ENCODE measurements at regions not wholly inside any gene's neighbourhood (a gene's known extent, or its start where the extent isn't known, plus 50 kb on each side); places are given as distances from the start of the nearest gene placed in this dataset.
"Not testable (repeated sequence)": the region's sequence is repeated elsewhere in the genome, so short reads cannot be mapped to it uniquely, and the experiment has no call there.

DNA sequence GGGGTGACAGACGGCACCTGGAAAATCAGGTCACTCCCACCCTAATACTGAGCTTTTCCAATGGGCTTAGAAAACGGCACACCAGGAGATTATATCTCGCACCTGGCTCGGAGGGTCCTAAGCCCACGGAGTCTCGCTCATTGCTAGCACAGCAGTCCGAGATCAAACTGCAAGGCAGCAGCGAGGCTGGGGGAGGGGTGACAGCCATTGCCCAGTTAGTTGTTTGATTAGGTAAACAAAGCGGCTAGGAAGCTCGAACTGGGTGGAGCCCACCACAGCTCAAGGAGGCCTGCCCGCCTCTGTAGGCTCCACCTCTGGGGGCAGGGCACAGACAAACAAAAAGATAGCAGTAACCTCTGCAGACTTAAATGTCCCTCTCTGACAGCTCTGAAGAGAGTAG lies 260.9 kb downstream of the BLID start:
- ATAC-seq, result not testable (repeated sequence)

DNA sequence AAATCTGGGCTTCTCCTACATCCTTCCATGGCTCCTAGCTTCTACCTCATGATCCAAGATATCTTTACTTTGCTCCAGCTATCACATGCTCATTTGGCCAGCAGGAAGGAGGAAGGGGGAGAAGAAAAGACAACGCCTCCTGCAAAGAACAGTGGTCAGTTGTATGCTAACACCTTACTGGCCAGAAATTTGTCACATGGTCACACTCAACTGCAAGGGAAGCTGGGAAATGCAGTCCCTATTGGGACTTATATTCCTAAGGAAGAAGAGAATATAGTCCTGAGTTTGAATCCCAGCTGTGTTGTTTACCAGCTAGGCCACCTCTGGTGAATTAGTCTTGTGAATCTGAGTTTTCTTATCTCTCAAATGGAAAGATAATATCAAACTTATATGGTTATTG lies 272.0 kb downstream of the BLID start:
- ATAC-seq, result no peak

- ATAC-seq, result no peak
These were observed 273.8 kb downstream of the BLID start for GRCh38 chr11:121842192-121842585.

- ATAC-seq, result no peak
These were observed 274.4 kb downstream of the BLID start for GRCh38 chr11:121841487-121842191.

DNA sequence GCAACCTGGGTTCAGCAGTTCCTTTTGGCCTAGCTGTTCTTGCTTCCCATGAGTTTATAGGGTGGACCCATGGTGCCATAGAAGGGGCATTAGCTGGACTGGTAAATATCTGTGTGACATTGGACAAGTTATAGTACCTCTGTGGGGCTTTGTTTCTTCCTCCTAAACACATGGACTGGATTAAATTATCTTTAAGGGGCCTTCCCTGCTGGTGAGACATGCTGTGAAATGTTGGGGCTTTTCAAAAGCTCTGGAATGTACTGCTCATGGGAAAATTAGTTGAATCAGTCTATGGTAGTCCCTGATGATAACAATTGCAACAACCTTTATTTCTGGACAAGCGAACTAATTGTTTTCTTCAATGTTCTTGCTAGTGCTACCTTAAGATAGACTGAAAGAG lies 276.2 kb downstream of the BLID start:
- ATAC-seq, result no peak

- no peak for ATAC-seq
These were observed 277.4 kb downstream of the BLID start for GRCh38 chr11:121838571-121838970.

DNA sequence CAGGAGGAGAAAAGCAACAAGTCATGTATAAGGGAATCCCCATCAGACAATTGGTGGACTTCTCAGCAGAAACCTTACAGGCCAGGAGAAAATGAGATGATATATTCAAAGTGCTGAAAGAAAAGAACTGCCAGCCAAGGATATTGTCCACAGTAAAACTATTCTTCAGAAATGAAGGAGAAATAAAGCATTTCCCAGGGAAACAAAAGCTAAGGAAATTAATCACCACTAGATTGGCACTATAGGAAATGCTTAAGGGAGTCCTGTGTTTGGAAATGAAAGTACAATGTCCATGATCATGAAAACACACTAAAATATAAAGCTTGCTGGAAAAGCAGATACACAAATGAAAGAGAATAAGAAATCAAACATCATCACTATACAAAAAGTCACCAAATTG lies 282.0 kb downstream of the BLID start:
- no peak for ATAC-seq

DNA sequence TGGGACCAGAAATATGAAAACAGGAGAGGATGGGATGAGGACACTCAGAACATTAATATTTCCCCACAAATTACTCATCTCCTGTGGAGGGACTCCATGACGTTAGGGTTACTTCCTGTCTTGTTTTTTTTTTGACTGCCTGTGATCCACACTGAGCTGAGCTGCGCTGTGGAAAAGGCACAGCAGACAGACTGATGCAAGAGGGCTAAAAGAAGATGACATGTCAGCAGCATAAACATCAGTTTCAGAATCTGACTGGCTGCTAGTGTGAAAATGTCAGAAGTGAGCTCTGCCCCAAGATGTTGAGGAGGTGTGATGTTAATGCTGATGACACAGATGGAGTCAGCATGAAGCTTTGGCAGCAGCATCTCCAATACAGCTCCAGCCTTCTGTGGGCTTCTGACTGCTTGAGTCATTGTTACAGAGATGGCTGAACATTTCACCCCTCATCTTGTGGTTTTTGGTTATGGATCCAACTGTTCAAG lies 286.8 kb downstream of the BLID start:
- ATAC-seq, result no peak

GRCh38 chr11:121814962-121815361 lies 301.1 kb downstream of the BLID start:
- no peak for ATAC-seq

- no peak for ATAC-seq
These were observed 301.7 kb downstream of the BLID start for GRCh38 chr11:121814296-121814695.

- ATAC-seq, result no peak
These were observed 305.7 kb downstream of the BLID start for GRCh38 chr11:121810291-121810690.

DNA sequence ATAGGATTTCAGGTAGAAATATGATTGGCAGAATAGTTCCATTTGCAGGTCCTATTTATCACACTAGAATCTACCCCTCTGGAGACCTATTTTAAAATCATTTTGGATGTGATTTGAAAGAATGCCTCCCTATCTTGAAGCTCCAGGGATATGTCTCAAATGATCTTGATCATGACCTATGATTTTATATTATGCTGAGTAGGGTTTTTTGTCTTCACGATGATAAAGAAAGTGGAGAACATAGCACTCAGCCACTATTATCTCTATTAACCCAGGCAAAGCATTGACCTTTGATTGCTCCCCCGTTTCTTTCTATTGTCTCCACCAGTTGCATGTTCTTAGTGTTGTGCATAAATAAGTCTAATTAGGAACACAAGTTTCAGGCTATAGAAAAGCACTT lies 307.9 kb downstream of the BLID start:
- no peak for ATAC-seq

GRCh38 chr11:121807051-121807450 lies 309.0 kb downstream of the BLID start:
- ATAC-seq, result no peak

DNA sequence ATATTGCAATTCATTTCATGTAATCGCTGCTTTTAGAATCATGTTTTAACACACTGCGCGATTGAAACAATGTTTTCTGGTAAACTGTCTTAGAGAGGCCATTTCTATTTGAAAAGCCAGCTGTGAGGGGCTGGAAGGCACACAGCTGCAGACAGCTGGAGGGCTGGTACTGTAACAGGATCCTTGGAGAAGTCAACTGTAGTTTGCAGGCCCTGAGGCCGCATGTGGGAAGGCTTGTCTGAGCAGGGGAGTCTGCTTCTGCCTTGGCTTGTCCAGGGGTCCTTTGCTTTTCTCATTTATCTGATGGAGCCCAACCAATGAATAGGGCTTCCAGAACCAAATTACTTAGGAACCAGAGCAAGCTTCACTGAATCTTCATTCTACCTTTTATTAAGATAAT lies 313.5 kb downstream of the BLID start:
- ATAC-seq, result no peak

DNA sequence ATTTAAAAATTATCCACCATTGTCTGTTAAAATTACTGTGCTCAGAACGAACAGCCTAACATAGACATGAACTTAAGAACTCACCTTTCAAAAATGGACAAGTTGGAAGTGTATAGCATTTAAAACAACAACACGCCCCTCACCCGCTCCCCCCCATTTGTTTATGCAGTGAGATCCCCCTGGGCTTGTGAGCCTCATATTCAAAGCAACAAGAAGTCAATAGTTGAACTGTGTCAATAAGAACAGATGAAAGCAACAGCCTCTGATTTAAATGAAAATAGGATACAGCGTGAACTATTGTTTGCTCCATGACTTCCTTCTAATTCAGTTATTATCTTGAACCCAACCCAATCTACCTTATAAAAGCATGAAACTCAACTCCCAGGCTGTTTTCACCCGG lies 314.2 kb downstream of the BLID start:
- ATAC-seq, result no peak

DNA sequence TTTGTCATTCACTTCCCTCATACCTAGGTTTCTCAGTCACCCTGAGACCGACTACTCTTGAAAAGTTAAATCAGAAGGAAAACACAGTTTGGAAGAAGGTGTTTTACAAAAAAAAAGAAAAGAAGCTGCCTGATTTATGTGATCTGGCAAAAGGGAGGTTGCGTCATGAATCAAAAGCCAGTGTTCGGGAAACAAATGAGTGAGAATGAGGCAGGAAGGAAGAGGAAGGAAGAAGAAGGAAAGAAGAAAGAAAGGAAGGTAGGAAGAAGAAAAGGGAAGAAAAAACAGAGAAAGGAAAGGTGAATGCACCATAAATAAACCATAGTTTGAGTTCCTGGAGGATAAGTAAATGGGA lies 314.6 kb downstream of the BLID start:
- no peak for ATAC-seq

DNA sequence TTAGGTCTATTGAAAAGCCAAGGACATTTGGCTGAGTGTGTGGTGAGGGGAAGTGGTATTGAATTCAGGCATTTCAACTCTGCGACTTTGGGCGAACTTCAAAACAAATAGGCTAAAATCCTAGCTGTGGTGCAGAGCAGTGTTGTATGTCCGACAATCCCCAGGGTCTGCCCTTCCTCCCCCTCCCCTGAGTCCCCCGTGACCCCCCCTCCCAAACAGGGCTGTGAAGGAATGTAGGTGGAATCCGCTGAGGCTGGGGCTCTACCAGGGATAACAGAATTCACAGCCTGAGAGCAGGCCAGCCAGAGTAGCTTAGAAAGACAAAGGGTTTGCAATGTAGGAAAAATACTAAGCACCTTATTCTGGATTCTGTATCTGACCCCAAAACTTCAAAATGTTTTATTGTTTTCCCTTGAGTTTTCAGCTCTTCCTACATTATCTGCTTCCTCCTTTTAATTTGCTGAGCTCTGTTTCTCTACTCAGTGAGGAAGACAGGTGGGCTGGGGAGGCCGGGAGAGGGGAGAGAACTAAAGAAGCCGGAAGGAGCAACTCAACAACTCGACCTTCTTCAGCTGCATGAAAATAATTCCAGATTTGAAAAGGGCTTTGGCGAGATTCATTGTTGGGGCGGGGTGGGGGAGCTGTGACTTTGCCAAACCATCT lies 315.2 kb downstream of the BLID start:
- no peak for ATAC-seq

GRCh38 chr11:121800240-121800639 lies 315.8 kb downstream of the BLID start:
- no peak for ATAC-seq

DNA sequence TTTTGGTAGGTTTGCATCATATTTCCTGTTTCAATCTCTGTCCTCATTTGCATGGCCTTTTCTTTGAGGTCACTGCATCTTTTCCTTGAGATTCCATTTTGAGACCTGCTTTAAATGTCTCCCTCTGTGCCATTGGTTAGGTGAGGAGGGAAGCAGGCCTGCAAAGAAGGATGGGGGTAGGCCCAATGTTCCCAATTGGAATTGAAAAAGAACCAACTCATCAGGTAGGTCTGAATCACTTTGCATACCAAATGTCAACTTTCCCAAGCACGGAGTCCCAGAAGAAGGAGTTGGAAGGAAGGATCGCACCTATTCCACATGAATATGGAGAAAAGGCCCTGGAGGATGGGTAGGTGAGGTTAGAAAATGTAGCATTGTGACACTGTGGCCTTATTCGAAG lies 318.5 kb downstream of the BLID start:
- no peak for ATAC-seq

DNA sequence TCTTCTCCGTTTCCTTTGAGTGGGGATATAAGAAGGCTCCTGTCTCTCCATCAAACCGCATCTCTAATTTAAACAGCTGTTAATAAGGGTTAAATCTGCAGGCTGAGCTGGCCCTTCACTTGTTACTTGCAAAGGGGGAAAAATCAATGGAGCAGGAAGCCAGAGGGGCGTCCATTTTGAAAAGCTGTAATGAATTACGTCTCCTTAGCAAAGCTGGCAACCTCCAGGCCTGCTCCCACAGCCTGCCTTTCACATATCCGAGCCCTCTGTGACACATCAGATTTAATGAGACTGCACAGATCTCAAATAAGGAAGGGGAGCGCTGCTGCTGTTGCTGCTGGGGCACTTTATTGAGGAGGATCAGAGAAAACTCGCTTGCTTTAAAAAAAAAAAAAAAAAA lies 320.8 kb downstream of the BLID start:
- ATAC-seq, result no peak

DNA sequence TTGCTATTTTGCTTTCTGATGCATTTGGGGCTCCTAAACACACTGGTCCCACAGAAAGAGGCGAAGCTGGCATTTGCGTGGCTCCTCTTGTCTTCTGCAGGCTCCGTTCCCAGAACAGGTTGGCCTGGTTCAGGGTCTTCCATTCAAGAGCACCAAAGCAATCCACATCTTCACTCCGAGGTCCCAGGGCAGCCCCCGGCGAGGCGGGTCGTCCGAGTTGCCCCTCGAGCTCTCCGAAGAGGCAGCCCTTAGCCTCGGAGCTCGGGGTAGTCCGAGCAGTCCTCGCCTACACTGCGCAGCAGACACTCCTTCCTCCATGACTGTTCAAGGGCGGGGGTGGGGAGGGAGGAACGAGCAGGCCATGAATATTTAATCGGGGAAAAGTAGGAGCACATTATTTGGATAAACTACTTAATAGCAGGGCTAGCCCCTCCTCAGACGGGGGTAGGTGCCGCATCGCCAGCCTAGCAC lies 321.3 kb downstream of the BLID start:
- no peak for ATAC-seq

DNA sequence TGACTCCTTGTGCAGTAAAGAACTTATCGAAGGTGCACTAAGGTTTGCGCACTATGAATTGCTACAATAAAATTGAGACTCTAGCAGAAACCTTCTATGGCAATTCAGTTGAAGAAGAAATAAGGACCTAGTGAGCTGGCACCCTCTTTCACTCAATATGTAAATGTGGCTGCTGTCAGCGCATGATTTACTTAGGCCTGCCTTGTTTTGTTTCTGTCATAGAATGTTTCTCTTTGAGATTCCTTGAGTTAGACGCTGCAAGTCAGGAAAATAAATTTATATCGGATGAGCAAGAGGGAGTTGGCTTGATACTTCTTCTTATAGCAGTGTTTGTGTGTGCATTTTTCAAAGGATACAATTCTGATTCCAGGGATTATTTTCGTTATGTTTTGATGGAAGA lies 322.1 kb downstream of the BLID start:
- ATAC-seq, result no peak

DNA sequence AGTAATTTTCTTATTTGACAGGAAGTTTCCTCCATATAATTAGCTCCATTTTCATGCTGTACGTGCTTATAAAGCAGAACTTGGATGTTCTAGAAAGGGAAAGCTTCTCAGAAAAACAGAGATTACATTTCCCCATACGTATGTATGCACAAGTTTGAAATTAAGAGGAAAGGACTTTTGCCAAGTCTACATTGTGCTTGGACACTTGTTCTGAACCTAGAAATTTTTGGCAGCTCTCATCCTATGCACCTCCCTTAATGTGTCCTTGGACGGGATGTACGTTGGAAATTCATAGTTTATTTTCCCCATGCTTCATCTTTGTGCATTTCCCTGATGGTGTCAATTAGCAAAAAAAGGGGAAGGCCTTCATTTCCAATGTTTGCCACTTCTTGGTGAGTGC lies 322.7 kb downstream of the BLID start:
- no peak for ATAC-seq

GRCh38 chr11:121792185-121792584 lies 323.8 kb downstream of the BLID start:
- no peak for ATAC-seq

DNA sequence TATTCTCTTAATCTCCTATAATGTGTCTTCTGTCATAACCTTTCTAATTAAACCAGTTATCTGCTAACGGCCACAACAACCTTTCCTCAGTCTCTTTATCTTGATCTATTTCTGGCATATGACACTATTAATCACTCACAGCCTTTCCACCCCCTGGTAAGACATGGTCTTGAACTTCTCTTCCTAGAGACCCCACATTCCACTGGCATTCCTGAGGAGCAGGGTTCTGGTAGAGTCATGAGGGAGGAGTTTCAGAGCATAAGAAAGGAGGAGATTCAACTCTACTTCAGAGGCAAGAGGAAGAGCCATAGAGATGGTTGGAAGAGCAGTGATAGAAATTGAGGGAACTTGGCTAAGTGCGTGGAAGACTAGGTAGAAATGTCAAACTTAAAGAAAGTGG lies 325.6 kb downstream of the BLID start:
- ATAC-seq, result no peak

Data from activated CD4-positive, CD25-positive, alpha-beta regulatory T cell treated with anti-CD3 and anti-CD28 coated beads, Interleukin-2, amount 50 U/mL, for 24 hours (primary cell).